ENCODE measurements at regions not wholly inside any gene's neighbourhood (a gene's known extent, or its start where the extent isn't known, plus 50 kb on each side); places are given as distances from the start of the nearest gene placed in this dataset.

DNA sequence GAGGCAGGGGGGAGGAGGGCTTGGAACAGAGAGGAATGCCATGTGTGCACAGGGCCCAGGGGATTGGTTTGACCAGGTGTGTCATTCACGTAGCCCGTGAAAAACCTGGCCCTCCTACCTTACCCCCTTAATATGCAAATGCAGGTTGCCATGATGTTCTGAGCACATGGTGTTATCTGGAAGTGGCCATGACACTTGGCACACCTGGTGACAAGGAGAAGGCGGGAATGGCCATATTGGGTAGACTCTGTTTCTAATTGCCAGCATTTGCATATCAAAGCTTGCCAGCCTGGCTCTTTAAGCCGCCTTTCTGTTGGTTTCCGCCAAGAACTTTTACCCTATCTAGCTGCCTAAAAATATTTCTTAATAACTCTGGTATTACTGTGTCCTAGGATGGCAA, 202.1 kb upstream of the DPH6 start:
- 95 to 98% methylated on average over 5 of the region's 5 CpGs for WGBS, 2 donors
- no peak for TF ChIP-seq POLR2A (IDR thresholded peaks at IDR 0.05)
- TF ChIP-seq, protein P1, sequence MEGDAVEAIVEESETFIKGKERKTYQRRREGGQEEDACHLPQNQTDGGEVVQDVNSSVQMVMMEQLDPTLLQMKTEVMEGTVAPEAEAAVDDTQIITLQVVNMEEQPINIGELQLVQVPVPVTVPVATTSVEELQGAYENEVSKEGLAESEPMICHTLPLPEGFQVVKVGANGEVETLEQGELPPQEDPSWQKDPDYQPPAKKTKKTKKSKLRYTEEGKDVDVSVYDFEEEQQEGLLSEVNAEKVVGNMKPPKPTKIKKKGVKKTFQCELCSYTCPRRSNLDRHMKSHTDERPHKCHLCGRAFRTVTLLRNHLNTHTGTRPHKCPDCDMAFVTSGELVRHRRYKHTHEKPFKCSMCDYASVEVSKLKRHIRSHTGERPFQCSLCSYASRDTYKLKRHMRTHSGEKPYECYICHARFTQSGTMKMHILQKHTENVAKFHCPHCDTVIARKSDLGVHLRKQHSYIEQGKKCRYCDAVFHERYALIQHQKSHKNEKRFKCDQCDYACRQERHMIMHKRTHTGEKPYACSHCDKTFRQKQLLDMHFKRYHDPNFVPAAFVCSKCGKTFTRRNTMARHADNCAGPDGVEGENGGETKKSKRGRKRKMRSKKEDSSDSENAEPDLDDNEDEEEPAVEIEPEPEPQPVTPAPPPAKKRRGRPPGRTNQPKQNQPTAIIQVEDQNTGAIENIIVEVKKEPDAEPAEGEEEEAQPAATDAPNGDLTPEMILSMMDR (IDR thresholded peaks at IDR 0.05), result no peak
- H3K4me3 ChIP-seq (ENCODE audit: low read depth, poor library complexity, severe bottlenecking), result no peak overlapping the region
- no peak for DNase-seq (ENCODE audit: low spot score in 2 of 2)
- intact Hi-C loops (cut with DNase I; ENCODE audit: low total_unique reads), result no loop called here

DNA sequence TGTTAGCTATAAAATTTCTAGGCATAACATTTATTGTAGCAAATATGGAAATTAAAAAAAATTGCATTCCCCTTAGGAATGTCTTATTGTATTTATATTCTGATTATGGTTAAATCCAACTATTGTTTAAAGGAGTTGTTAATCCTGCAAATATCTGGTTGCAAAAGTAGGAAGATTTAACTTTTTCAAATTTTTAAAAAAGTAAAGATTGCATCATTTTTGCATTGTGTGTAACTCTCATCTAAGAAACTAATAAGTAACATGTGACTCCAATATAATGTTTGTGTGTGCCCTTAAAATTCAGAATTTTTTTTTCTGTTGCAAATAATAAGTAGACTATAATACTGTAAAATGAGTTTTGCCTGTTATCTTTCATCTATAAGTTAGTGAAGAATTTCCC, 204.1 kb upstream of the DPH6 start:
- intact Hi-C loops (cut with DNase I; ENCODE audit: low total_unique reads), result no loop called here
- TF ChIP-seq, protein P1 (IDR thresholded peaks at IDR 0.05), result no peak
- no peak for TF ChIP-seq POLR2A (IDR thresholded peaks at IDR 0.05)
- DNase-seq (ENCODE audit: low spot score in 2 of 2), result no peak
- H3K4me3 ChIP-seq (ENCODE audit: low read depth, poor library complexity, severe bottlenecking), result no peak overlapping the region

DNA sequence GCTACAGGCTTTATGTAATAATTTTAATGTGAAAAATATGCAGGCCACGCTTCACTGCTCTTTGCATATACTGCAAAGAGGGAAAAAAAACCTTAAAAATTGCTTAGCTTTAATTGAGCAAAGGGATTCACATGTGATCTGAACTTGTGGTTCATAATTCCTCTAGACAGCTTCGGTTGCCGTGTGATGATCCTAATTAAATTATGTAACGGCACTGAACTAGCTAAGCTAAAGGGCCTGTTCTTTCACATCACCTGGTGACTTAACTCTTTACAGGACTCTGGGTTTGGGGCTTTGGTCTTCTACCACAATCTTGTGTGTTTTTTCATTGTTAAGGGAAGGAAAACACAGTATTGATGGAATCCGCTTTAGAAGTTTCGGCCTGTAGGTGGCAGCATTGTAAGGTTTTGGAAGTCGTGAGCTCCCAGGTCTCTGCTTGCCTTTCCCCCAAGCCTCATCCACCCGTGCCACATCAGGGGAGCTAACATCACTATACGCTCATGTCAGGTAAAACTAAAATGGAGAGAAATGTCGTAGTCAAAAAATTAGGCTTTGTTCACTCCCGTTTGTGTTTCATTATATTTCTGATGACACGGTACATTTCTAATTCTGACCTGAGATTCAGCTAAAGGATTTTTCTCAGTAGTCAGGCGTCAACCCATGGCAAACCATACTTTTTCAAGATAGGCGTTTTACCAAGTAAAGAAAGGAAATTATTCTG, 205.6 kb upstream of the DPH6 start:
- TF ChIP-seq, protein P1 (IDR thresholded peaks at IDR 0.05), result no peak
- no peak for TF ChIP-seq POLR2A (IDR thresholded peaks at IDR 0.05)
- peak; percentile 61 to 86 for DNase-seq (ENCODE audit: low spot score in 2 of 2)
- intact Hi-C loops (cut with DNase I; ENCODE audit: low total_unique reads), result no loop called here
- WGBS, 2 donors, result 23% methylated on average over 14 of the region's 14 CpGs
- H3K4me3 ChIP-seq (ENCODE audit: low read depth, poor library complexity, severe bottlenecking), result no peak overlapping the region

DNA sequence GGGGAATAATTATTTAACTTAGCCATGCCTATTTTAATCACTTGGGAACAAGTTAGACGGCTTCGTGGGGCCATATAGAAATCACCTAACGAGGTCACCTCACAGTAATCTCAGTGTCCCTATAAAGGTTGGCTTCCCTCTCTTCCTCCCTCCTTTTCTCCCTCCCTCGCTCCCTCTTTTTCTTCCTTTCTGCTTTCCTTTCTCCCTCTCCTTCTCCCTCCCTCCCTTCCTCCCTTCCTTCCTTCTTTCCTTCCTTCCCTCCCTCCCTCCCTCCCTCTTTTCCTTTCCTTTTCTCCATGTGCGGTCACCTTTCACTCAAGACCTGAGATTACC, 206.1 kb upstream of the DPH6 start:
- WGBS, 2 donors, result 79 to 86% methylated on average over 5 of the region's 5 CpGs
- intact Hi-C loops (cut with DNase I; ENCODE audit: low total_unique reads), result no loop called here
- TF ChIP-seq POLR2A (IDR thresholded peaks at IDR 0.05), result no peak
- H3K4me3 ChIP-seq (ENCODE audit: low read depth, poor library complexity, severe bottlenecking), result no peak overlapping the region
- DNase-seq (ENCODE audit: low spot score in 2 of 2), result no peak

DNA sequence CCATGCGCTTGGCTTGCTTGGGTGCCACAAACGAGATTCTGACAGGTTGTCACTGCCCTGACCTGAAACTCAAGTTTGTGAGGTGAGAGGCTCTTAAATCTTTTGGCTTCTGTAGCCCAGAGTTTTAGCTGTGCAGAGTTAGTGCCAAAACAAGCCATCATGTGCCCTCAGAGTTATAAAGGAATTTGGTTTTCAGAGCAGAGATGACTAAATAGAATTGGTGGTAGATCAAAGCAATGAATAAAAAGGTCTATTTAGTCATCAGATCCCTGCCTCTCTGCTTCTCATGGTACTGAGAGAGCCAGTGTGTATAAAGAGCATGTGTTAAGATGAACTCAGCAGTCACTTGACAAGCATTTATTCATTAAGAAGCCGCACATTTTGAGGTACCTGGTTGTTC, 207.5 kb upstream of the DPH6 start:
- H3K4me3 ChIP-seq (ENCODE audit: low read depth, poor library complexity, severe bottlenecking), result no peak overlapping the region
- no peak for DNase-seq (ENCODE audit: low spot score in 2 of 2)
- intact Hi-C loops (cut with DNase I; ENCODE audit: low total_unique reads), result no loop called here
- 65 to 76% methylated on average over 3 of the region's 3 CpGs for WGBS, 2 donors
- TF ChIP-seq, protein P1 (IDR thresholded peaks at IDR 0.05), result no peak
- no peak for TF ChIP-seq POLR2A (IDR thresholded peaks at IDR 0.05)

DNA sequence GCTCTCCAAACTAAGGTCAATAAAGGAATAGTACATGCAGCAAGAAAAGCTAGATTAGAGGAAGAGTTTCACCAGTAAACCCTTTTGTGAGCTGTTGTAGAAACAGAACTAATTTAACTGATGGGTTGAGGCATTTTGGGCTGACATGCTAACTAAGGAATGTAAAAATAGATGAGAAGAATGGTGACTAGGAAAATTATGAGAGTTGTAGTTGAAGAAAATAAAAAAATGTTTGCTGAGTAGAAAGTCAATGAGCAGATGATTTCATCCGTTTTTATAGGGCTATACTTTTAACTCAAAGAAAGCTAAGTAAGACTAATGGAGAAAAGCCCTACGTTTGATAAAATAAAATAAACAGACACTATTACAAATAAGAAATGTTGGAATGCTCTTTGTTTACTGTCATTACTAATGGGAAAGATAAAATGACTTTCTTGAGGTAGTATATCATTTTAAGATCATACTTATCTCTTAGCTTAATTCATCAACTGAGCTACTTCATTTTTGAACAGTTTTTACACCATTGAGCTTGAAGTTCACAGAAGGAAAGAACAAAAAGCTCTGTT, 209.4 kb upstream of the DPH6 start:
- TF ChIP-seq, protein P1 (IDR thresholded peaks at IDR 0.05), result no peak
- TF ChIP-seq POLR2A (IDR thresholded peaks at IDR 0.05), result no peak
- no peak for DNase-seq (ENCODE audit: low spot score in 2 of 2)
- 51% methylated on average over 2 of the region's 2 CpGs for WGBS, 2 donors
- intact Hi-C loops (cut with DNase I; ENCODE audit: low total_unique reads), result no loop called here
- no peak overlapping the region for H3K4me3 ChIP-seq (ENCODE audit: low read depth, poor library complexity, severe bottlenecking)

Data from lower leg skin (tissue), 4 donors.